H1 (cell line): ENCODE measurements at regions not wholly inside any gene's neighbourhood (a gene's known extent, or its start where the extent isn't known, plus 50 kb on each side); places are given as distances from the start of the nearest gene placed in this dataset.

ENCODE experiments used
- CTCF ChIA-PET: fragments of 300-600 bp; sonication (Branson Sonifier 250); formaldehyde crosslinking; loops from one replicate; lab custom pipeline; 2021; ENCODE audit not compliant: partially characterized antibody; lab: Charles Lee
- POLR2A ChIA-PET: fragments of 300-600 bp; sonication (Branson Sonifier 250); formaldehyde crosslinking; loops from one replicate; lab custom pipeline; 2021; ENCODE audit warnings: inconsistent platforms; ENCODE audit not compliant: partially characterized antibody; lab: Charles Lee
- DNase-seq, 2 experiments: peaks; one replicate each; pipeline versions ENCODE4 v3.0.0 to v3.0.0-alpha.2; 2010 to 2022; ENCODE audit warnings: low spot score in 2 of 2, low read depth in 1 of 2, mixed read lengths in 1 of 2
- FAIRE-seq: peaks from 2 replicates; lab custom pipeline; 2011; peaks lifted over from hg19 to GRCh38; lab: Jason Lieb, UNC
- H2AFZ ChIP-seq: 2 replicates; pipeline ENCODE4 v1.8.1; 2012; ENCODE audit warnings: low read length, inconsistent platforms
- H2AK5ac ChIP-seq: 2 replicates; pipeline ENCODE4 v1.6.1; 2013; ENCODE audit warnings: low read depth, low read length
- H2BK120ac ChIP-seq: replicated peaks from 2 replicates; pipeline ENCODE3; 2013; ENCODE audit warnings: low read depth, low read length, inconsistent platforms
- H2BK12ac ChIP-seq: 2 replicates; pipeline ENCODE4 v1.6.1; 2013; ENCODE audit warnings: low read depth, low read length
- H2BK15ac ChIP-seq: 2 replicates; pipeline ENCODE4 v1.6.1; 2013; ENCODE audit warnings: low read length
- H2BK20ac ChIP-seq: 2 replicates; pipeline ENCODE4 v1.6.1; 2013; ENCODE audit warnings: low read length
- H2BK5ac ChIP-seq: 2 replicates; pipeline ENCODE4 v1.6.1; 2013; ENCODE audit warnings: low read depth, low read length
- H3K14ac ChIP-seq: 2 replicates; pipeline ENCODE4 v1.6.1; 2013; ENCODE audit warnings: inconsistent platforms; ENCODE audit not compliant: insufficient read length
- H3K18ac ChIP-seq: 2 replicates; pipeline ENCODE4 v1.6.1; 2013; ENCODE audit warnings: low read length; ENCODE audit errors: extremely low read depth
- H3K23ac ChIP-seq: 2 replicates; pipeline ENCODE4 v1.6.1; 2013; ENCODE audit warnings: inconsistent platforms; ENCODE audit not compliant: insufficient read length
- H3K23me2 ChIP-seq: 2 replicates; pipeline ENCODE4 v1.6.1; 2013; ENCODE audit warnings: low read depth, low read length
- H3K27ac ChIP-seq: 2 replicates; pipeline ENCODE4 v1.6.1; 2011; ENCODE audit warnings: low read depth, low read length, inconsistent platforms
- H3K27me3 ChIP-seq, 4 experiments: replicated peaks in 1 of 4; 1 replicate in 1 of 4; 2 replicates in 3 of 4; pipeline versions ENCODE4 v1.6.1 to v1.8.1; 2011 to 2013; ENCODE audit warnings: low read length in 3 of 4, mild to moderate bottlenecking in 3 of 4, inconsistent platforms in 2 of 4, mixed read lengths in 2 of 4, moderate library complexity in 1 of 4; ENCODE audit not compliant: control insufficient read depth in 3 of 4, insufficient read depth in 3 of 4; ENCODE audit errors: extremely low read depth in 1 of 4
- H3K36me3 ChIP-seq, 4 experiments: 2 replicates each; pipeline versions ENCODE4 v1.6.1 to v1.8.1; 2011 to 2013; ENCODE audit warnings: mild to moderate bottlenecking in 4 of 4, low read length in 3 of 4, moderate library complexity in 2 of 4, control low read depth in 1 of 4, inconsistent platforms in 1 of 4; ENCODE audit not compliant: insufficient read depth in 4 of 4, control insufficient read depth in 2 of 4
- H3K4ac ChIP-seq: replicated peaks from 2 replicates; pipeline ENCODE3; 2013; ENCODE audit warnings: low read length, low read depth, mixed read lengths, inconsistent platforms; ENCODE audit not compliant: insufficient read length
- H3K4me1 ChIP-seq, 4 experiments: replicated peaks in 1 of 4; 1 replicate in 1 of 4; 2 replicates in 3 of 4; pipeline versions ENCODE4 v1.6.1 to v1.8.1; 2011 to 2013; ENCODE audit warnings: low read length in 3 of 4, inconsistent platforms in 2 of 4, mixed read lengths in 1 of 4; ENCODE audit not compliant: insufficient read depth in 4 of 4, control insufficient read depth in 3 of 4
- H3K4me2 ChIP-seq, 2 experiments: 2 replicates each; pipeline versions ENCODE4 v1.6.1 to v1.8.1; 2011 to 2013; ENCODE audit warnings: low read depth in 2 of 2, low read length in 2 of 2, control low read depth in 1 of 2, inconsistent platforms in 1 of 2, mild to moderate bottlenecking in 1 of 2; ENCODE audit not compliant: insufficient read depth in 1 of 2
- H3K4me3 ChIP-seq, 4 experiments: fragments of 200-600, 300-600 bp in 1 of 4; sonication (generic), shearing (Covaris generic), sonication (Bioruptor Twin) in 1 of 4; 2 replicates each; pipeline versions ENCODE4 v1.5.1 to v1.8.1; 2011 to 2016; ENCODE audit warnings: low read length in 4 of 4, low read depth in 3 of 4, control low read depth in 2 of 4, inconsistent platforms in 2 of 4, mild to moderate bottlenecking in 2 of 4, mixed read lengths in 1 of 4, moderate library complexity in 1 of 4; ENCODE audit not compliant: insufficient read depth in 2 of 4; ENCODE audit errors: extremely low read depth in 1 of 4
- H3K56ac ChIP-seq: replicated peaks from 2 replicates; pipeline ENCODE3; 2013; ENCODE audit warnings: low read depth, mild to moderate bottlenecking, mixed read lengths, low read length, inconsistent platforms; ENCODE audit not compliant: insufficient read length
- H3K79me1 ChIP-seq: 2 replicates; pipeline ENCODE4 v1.6.1; 2013; ENCODE audit warnings: low read depth, low read length, control low read depth
- H3K79me2 ChIP-seq, 2 experiments: 2 replicates each; pipeline versions ENCODE4 v1.6.1 to v1.8.1; 2012 to 2013; ENCODE audit warnings: low read length in 2 of 2, mild to moderate bottlenecking in 2 of 2, inconsistent platforms in 1 of 2; ENCODE audit not compliant: insufficient read depth in 2 of 2, control insufficient read depth in 1 of 2
- H3K9ac ChIP-seq, 4 experiments: replicated peaks in 1 of 4; 1 replicate in 1 of 4; 2 replicates in 3 of 4; pipeline versions ENCODE4 v1.6.1 to v1.8.1; 2011 to 2013; ENCODE audit warnings: low read depth in 3 of 4, low read length in 3 of 4, control low read depth in 2 of 4, mild to moderate bottlenecking in 2 of 4, moderate library complexity in 2 of 4, inconsistent platforms in 1 of 4; ENCODE audit errors: extremely low read depth in 1 of 4
- H3K9me3 ChIP-seq, 2 experiments: 2 replicates each; pipeline versions ENCODE4 v1.6.1 to v1.8.1; 2012 to 2013; ENCODE audit warnings: mild to moderate bottlenecking in 2 of 2, moderate library complexity in 2 of 2, control low read depth in 1 of 2, inconsistent platforms in 1 of 2, low read depth in 1 of 2, low read length in 1 of 2, mixed read lengths in 1 of 2; ENCODE audit not compliant: insufficient read depth in 2 of 2
- H4K20me1 ChIP-seq, 2 experiments: replicated peaks in 1 of 2; 2 replicates each; pipeline versions ENCODE3 to v1.8.1; 2011 to 2013; ENCODE audit warnings: inconsistent platforms in 2 of 2, low read length in 2 of 2, mild to moderate bottlenecking in 1 of 2; ENCODE audit not compliant: insufficient read depth in 2 of 2, control insufficient read depth in 1 of 2
- H4K5ac ChIP-seq: 2 replicates; pipeline ENCODE4 v1.6.1; 2013; ENCODE audit warnings: low read length, low read depth, mixed read lengths, inconsistent platforms; ENCODE audit not compliant: insufficient read length
- H4K8ac ChIP-seq: 2 replicates; pipeline ENCODE4 v1.8.0; 2013; ENCODE audit warnings: mild to moderate bottlenecking, moderate library complexity, low read length, inconsistent platforms; ENCODE audit not compliant: insufficient read depth; ENCODE audit errors: extremely low read depth
- H4K91ac ChIP-seq: replicated peaks from 2 replicates; pipeline ENCODE3; 2013; ENCODE audit warnings: low read length, mixed read lengths, inconsistent platforms; ENCODE audit not compliant: insufficient read length
- KDM4A ChIP-seq: IDR thresholded peaks from one replicate; pipeline ENCODE4 v1.7.1; 2012; ENCODE audit warnings: low read depth, mild to moderate bottlenecking, moderate library complexity, low read length, inconsistent platforms; ENCODE audit not compliant: severe bottlenecking
- PHF8 ChIP-seq: fragments of 200-600 bp; sonication (generic); conservative IDR thresholded peaks from 2 replicates; pipeline ENCODE4 v1.7.1; 2012; ENCODE audit warnings: low read depth, mild to moderate bottlenecking, inconsistent platforms, low read length, moderate library complexity
- SIN3A ChIP-seq, 2 experiments: IDR thresholded peaks in 1 of 2; conservative IDR thresholded peaks in 1 of 2; 2 replicates each; pipeline ENCODE4 v1.6.1; 2011 to 2012; ENCODE audit warnings: low read length in 2 of 2, improper control_type of control experiment in 1 of 2, low read depth in 1 of 2, mild to moderate bottlenecking in 1 of 2
- SP1 ChIP-seq: IDR thresholded peaks from 2 replicates; pipeline ENCODE4 v1.6.1; 2011; ENCODE audit warnings: low read depth, low read length
- SP2 ChIP-seq: IDR thresholded peaks from 2 replicates; pipeline ENCODE4 v1.6.1; 2012; ENCODE audit warnings: mild to moderate bottlenecking, low read length, inconsistent platforms
- SUZ12 ChIP-seq: fragments of 200-600 bp; sonication (generic); IDR thresholded peaks from 2 replicates; pipeline ENCODE4 v1.6.1; 2012; ENCODE audit warnings: mild to moderate bottlenecking, inconsistent platforms, low read length, moderate library complexity, mixed read lengths
- WGBS, 2 experiments: shearing (Covaris generic) in 1 of 2; methylation state at CpG; one replicate each; pipeline versions ENCODE4 v1.1.6 to v1.1.7; 2013 to 2015; ENCODE audit warnings: low lambda C conversion rate in 2 of 2, mixed read lengths in 2 of 2, inconsistent platforms in 1 of 2, low coverage in 1 of 2, missing lambda C conversion rate in 1 of 2; ENCODE audit not compliant: insufficient replicate concordance in 2 of 2, insufficient coverage in 1 of 2, insufficient read length in 1 of 2; ENCODE audit errors: extremely low coverage in 1 of 2, missing lambda C conversion rate in 1 of 2; 5-methylcytosine and 5-hydroxymethylcytosine counted together

GRCh38 chr1:234774971-234775370 lies 165.0 kb upstream of the IRF2BP2 start:
- no peak overlapping the region for H4K91ac ChIP-seq
- H2AFZ ChIP-seq = no peak overlapping the region
- no peak overlapping the region for H2BK20ac ChIP-seq
- no peak overlapping the region for H3K4me3 ChIP-seq
- no peak overlapping the region for H3K4me2 ChIP-seq
- H3K79me2 ChIP-seq = no peaks in the 10 kb centered on the region
- POLR2A ChIA-PET = interaction anchor here (1.1 kb wide), 1 partner anchor 174 kb away, joined by 3 read pairs; no protein-coding TSS in a partner anchor
- H2BK12ac ChIP-seq = no peak overlapping the region
- CTCF ChIA-PET = interaction anchor here (0.9 kb wide), 1 partner anchor 276 kb away, joined by 3 read pairs; no protein-coding TSS in a partner anchor
- H3K27ac ChIP-seq = no peak overlapping the region
- H3K18ac ChIP-seq = no peak overlapping the region
- no peak overlapping the region for H3K14ac ChIP-seq
- H3K23ac ChIP-seq = no peak overlapping the region
- no peak overlapping the region for H3K4ac ChIP-seq
- DNase-seq = peak in 1 of 2 experiments; percentile 17
- H3K23me2 ChIP-seq = no peaks in the 10 kb centered on the region
- no peaks in the 10 kb centered on the region for H3K9me3 ChIP-seq
- H2BK120ac ChIP-seq = no peak overlapping the region
- H2BK15ac ChIP-seq = no peak overlapping the region
- H3K79me1 ChIP-seq = no peaks in the 10 kb centered on the region
- H4K20me1 ChIP-seq = no peaks in the 10 kb centered on the region
- no peak overlapping the region for H4K8ac ChIP-seq
- no peaks in the 10 kb centered on the region for H3K27me3 ChIP-seq
- no peak overlapping the region for H3K9ac ChIP-seq
- FAIRE-seq = no peak
- no peak overlapping the region for H2BK5ac ChIP-seq
- H3K56ac ChIP-seq = no peak overlapping the region
- H4K5ac ChIP-seq = no peak overlapping the region
- H3K36me3 ChIP-seq = no peaks in the 10 kb centered on the region
- peaks cover 1 to 18% (median 11%) of the 10 kb centered on the region in 4 experiments; a peak in 6 of 7 replicates for H3K4me1 ChIP-seq
- H2AK5ac ChIP-seq = no peak overlapping the region
- WGBS, 2 experiments = 89% methylated on average over 1 of the region's 2 CpGs; no CpG with 5 or more reads in 1 of the 2 experiments
- no peak for TF ChIP-seq SUZ12
- TF ChIP-seq SP2 = no peak
- TF ChIP-seq KDM4A = no peak
- TF ChIP-seq SP1 = no peak
- TF ChIP-seq PHF8 = no peak
- no peak for TF ChIP-seq SIN3A (conservative IDR thresholded peaks at IDR 0.05 in 1 of 2, IDR thresholded peaks at IDR 0.05 in 1 of 2; ENCODE audit: low read depth in 1 of 2, low read length in 2 of 2)
